ENCODE measurements at regions not wholly inside any gene's neighbourhood (a gene's known extent, or its start where the extent isn't known, plus 50 kb on each side); places are given as distances from the start of the nearest gene placed in this dataset.

DNA sequence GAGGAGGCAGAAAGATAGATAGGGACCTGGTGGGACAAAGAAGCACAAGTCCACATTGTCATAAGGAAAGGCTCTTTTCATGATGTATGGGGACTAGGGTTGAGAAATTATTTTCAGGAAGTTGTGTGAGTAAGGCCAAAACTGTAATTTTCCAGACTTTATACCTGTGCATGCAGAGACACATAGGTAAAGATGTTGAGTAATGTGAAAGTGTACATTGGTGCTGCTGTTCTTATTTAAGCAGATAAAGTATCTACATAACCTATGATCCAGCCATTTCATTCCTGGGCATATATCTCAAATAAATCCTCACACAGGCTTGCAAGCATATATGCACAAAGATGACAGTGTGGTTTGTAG lies 332.2 kb downstream of the DUSP6 start:
- no peak for DNase-seq (ENCODE audit: low read depth in 2 of 3, low spot score in 1 of 3)

DNA sequence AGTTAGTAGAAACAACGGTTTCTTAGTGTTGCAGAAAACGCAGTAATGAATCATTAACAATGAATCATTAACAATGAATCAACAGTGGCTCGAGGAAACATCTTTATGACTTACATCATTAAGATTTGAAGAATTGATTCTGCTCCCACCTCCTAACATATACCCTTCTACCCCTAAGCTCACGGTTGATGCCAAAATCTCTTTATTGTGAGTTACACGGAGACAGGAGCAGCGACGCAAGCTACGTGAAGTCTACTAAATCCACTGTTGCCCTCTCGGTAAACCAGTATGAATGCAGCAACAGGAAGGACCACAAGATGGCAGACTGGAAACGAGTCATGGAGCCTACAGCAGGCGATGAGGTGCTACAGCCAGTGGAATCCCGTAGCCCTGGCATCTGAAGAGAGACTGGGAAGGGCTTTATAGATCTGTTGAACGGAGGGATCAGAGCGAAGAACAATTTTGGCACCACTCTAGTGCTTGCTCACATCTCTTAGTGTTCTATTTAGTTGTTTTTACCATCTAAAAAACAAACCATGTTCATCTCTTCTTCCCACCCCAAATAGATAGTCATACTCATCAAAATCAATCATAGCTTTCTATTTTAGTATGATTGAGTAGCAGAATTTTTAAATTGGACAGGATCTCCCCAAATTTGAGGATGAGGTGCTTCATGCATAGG lies 332.7 kb downstream of the DUSP6 start:
- DNase-seq (ENCODE audit: low read depth in 2 of 3, low spot score in 1 of 3) = peak; percentile 44 to 68 (median 59)

DNA sequence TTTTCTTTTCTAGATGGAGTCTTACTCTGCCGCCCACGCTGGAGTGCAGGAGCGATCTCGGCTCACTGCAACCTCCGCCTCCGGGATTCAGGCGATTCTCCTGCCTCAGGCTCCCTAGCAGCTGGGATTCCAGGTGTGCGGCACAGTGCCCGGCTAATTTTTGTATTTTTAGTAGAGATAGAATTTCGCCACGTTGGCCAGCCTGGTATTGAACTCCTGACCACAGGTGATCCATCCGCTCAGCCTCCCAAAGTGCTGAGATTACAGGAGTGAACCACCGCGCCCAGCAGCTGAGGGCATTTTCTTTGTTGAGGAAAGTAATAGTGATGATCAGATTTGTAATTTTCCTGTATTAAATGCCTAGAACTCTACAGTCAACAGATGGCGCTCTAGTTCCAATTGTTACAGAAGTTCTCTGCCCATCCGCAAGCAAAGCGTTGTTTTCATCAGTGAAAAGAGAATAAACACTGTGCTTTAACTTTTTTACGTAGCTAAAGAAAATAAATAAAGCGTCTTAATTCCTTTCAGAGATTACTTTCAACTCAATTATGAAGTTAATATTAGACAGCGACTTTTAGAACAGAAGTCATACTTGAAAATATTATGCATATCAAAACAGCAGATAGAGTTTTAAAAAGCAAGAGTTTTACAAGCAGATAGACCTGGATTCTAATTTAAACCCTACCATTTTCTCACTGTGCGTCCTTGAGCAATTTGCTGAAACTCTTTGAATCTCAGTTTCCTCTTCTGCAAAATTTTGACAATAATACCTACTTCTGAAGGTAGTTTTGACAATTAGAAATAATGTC lies 335.1 kb downstream of the DUSP6 start:
- DNase-seq (ENCODE audit: low read depth in 2 of 3, low spot score in 1 of 3) = peak in 1 of 3 donors; percentile 76

DNA sequence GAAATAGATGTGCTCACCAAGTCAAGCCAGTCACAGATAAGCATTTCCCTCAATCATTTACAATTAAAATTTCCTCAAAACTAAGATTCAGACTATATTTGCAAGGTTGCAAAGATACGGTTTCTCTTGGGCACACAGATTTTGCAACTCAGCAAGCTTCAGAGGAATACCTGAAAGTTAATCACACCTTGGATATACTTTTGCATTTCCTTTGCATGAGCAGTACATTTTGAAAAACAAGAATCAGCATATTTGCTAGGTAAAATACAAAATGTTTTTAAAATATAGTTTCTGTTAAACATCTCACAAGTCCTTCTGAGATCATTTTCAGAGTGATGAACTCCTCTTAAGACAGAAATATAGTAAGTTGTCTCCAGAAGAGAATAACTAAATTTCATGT lies 336.9 kb downstream of the DUSP6 start:
- DNase-seq (ENCODE audit: low read depth in 2 of 3, low spot score in 1 of 3) = no peak

DNA sequence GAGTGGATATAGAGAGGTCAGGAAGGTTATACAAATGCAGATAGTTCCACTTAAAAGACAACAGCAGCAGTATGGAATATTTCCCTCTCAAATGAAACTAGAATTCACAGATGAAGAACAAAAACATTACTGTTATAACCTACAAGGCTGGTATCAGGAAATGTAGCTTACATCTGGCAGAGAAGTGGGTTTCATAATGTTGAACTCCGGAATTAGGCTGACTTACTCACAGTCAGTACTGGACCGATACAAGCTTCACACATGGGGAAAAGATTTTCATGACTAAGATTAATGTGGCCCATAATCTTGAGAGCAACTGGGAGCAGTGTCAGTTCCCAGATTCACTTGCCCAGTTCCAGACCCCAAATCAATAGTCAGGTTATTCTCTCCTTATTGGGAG lies 353.9 kb downstream of the DUSP6 start:
- no peak for DNase-seq (ENCODE audit: low read depth in 2 of 3, low spot score in 1 of 3)

DNA sequence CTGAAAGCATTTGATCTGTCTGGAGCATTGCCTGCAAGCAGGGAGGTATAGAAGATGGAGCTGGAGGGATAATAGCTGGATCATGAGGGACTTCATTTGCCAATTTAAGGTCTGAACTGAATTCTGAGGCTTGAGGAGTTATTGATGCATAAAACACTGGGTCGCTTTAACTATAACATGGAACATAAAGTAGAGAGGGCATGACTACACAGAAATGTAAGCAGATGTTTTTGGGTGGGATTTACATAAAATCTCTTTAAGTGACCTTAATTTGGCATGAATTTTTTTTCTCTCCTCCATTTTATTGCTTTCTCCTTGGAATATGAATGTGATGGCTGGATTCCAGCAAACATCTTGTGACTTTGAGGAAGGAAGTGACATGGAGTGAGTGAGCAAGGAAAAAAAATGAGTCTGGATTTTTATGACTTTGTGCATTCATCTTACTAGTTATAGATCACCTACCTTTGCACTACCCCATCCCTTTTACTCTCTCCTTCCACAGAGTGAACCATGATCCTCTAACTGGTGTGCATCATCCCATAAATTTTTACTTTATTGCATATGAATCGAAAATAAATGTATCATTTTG lies 356.0 kb downstream of the DUSP6 start:
- no peak for DNase-seq (ENCODE audit: low read depth in 2 of 3, low spot score in 1 of 3)

DNA sequence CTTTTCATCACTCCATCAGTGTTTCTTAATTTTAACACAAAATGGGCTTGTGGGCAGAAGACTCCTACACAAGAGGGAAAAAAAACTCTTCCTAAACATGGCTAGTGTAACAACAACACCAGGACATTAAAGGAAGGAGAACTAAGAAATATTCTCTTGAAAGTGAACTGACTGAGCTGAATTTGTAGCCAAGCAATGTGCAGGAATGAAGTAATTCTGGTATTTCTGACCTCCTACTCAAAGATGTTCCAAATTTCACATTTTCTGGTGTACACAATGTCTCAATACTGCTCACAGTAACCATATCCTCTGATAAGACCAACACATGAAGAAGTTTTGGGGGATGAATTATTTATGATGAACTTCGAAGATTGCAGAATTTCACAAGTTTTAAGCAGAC lies 357.3 kb downstream of the DUSP6 start:
- no peak for DNase-seq (ENCODE audit: low read depth in 2 of 3, low spot score in 1 of 3)

DNA sequence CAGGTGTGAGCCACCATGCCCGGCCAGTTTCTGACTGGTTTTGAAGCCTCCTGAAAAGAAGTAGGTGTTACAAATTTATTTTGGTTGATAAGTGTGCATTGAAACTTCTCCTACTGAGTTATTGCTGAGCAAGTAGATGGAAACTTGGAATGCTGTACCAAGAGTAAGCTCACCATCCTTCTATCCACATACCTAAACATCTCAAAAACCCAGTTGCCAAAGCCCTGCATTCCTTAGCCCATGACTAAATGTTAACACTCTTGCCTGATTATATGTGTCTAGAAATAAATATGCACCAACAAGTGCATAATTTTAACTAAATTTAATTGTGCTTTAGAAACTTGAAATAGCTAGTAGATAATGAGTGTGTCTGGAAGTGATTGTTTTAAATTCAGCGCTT lies 357.8 kb downstream of the DUSP6 start:
- no peak for DNase-seq (ENCODE audit: low read depth in 2 of 3, low spot score in 1 of 3)

DNA sequence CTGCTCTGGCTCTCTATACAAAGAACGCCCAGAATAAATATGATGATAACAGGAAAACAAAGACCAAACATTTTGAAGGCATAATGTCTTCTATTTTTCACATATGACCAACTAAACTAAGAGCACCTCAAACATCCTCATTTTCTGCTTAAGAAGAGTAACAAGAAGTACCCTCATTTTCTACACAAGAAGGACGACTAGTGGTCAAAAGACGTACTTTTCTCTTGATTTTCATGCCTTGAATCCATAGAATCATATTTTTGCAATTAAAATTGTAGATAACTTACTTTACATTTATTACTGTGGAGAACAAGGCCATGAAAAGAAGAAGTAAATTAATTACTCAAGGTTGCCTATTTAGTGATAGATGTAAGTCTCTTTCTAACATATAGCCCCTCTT lies 358.6 kb downstream of the DUSP6 start:
- DNase-seq (ENCODE audit: low read depth in 2 of 3, low spot score in 1 of 3) = no peak

DNA sequence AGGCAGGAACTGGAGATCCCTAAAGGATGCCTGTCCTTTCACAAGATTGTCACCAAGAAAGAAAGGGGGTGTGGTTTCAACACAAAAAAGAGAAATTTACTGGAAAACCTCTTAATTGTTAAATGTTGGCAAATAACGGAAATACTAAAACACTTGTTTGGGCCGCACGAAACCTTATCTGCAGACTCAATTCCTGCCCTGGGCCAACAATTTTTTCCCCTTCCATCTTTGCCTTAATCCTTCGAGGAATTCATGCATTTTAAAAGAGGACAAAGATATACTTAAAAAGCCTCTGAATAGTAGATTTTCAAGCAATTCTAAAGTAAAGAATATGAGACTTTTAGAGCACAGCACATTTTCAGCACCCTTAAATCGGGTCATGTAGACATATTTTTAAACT lies 366.2 kb downstream of the DUSP6 start:
- no peak for DNase-seq (ENCODE audit: low read depth in 2 of 3, low spot score in 1 of 3)

DNA sequence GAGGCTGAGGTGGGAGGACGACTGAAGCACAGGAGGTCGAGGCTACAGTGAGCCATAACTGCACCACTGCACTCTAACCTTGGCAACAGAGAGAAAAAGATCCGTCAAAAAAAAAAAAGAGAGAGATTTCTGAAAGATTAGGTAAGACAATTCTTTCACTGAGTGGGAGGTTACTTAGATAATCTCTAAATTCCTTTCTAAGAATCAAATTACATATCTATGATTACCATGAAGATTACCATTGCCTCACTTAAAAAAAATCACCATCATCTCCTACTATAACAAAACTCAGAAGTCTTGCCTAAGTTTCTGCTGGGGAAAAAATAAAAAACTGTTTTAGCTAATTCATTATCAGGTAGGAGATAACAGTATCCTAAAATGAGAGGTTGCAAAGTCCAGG lies 366.7 kb downstream of the DUSP6 start:
- no peak for DNase-seq (ENCODE audit: low read depth in 2 of 3, low spot score in 1 of 3)

DNA sequence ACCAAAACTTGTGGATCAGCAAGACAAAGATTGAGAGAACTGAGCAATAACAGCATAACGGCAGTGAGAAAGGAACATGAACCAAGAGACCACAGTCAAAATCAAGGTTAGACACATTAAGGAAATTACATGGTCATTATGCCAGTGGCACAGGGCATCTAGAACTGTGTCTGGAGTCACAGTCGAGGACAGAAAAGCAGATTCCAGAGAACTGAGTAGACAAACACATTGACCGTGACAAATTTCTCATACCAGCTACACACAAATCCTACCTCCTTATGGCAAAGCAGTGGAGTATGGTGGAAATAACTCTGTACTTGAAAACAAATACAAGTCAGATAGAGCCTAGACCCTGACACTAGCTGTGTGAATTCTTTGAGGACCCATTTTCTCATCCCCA lies 367.3 kb downstream of the DUSP6 start:
- DNase-seq (ENCODE audit: low read depth in 2 of 3, low spot score in 1 of 3) = no peak

DNA sequence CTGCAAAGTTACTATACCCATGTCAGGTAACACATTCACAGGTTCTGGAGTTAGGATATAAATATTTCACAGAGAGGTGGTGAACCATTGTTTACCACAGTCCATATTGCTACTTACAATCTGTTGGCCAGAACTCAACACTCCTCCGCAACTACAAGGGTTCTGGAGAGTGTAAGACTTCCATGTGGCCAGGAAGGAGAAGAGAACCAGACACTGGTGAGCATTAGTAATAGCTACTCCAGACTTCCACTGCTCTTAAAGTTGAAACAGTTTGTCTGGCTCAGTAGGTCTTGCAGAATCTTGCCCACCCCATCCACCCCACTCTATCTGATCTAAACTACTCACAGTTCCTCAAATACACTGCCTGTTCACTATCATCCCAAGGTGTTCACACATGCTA lies 369.6 kb downstream of the DUSP6 start:
- no peak for DNase-seq (ENCODE audit: low read depth in 2 of 3, low spot score in 1 of 3)

DNA sequence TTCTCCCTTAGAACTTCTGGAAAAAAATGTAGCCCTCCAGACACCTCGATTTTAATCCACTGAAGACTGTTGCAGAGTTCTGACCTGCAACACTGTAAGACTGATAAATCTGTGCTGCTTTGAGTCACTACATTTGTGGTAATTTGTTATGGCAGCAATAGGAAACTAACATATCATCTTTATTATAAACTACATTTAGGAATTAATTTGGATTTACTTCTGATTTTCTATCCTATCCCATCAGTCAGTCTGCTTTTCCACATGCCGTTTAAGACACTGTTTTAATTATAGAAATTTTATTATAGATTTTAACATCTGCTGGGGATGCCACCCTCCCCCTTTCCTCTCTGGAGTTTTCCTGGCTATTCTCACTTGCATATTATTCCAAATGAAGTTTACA lies 375.2 kb downstream of the DUSP6 start:
- DNase-seq (ENCODE audit: low read depth in 2 of 3, low spot score in 1 of 3) = no peak

DNA sequence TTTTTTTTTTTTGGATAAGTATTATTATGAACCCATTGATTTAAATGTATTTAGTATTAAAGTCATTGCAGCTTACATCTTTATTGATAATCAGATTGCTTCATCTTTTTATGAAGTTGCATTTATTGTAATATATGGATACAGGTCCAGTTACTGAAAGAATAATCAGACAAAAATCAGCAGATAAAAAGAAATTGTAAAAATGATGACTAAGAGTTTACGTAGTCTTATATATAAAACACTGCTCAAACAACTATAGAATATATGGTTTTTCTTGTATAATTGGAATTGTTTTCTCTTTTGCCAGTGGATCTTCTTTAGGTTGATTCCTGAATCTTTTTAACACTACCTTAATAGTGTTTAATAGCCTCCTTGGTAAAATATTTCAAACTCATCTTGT lies 378.3 kb downstream of the DUSP6 start:
- no peak for DNase-seq (ENCODE audit: low read depth in 2 of 3, low spot score in 1 of 3)

DNA sequence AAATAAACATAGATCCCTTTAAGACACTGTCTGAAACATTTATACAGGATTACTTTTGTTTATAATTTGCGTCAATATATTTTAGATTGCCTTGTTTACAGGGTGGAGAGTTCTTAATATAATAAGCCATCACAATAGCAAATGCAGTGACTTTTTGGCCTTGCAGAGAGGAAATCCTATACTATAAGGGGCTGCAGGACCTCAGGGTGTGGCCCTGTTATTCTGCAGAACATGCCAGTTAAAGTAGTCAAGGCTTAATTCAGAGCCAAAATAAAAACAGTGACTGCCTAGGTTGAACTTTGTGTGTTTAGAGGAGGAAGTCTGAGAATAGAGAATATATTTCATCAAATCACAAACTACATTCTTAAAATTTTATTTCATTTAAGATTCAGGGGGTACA lies 381.6 kb downstream of the DUSP6 start:
- no peak for DNase-seq (ENCODE audit: low read depth in 2 of 3, low spot score in 1 of 3)

DNA sequence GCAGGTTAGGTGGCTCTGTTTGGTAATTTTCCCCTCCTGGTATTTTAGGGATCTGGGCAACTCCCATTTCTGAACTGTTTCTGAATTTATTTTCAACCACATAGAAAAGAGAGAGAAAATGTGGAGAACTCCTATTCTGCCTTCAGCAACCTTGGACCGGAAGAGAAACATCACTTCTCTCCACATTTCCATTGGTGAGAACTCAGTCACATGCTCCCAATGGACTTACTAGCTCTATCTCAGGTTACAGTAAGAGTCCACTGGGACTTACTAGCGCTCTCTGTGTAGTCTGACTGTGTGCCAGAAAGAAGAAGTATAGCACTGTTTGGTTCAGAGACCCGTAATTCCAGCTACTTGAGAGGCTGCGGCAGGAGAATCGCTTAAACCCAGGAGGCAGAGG lies 383.2 kb downstream of the DUSP6 start:
- no peak for DNase-seq (ENCODE audit: low read depth in 2 of 3, low spot score in 1 of 3)

DNA sequence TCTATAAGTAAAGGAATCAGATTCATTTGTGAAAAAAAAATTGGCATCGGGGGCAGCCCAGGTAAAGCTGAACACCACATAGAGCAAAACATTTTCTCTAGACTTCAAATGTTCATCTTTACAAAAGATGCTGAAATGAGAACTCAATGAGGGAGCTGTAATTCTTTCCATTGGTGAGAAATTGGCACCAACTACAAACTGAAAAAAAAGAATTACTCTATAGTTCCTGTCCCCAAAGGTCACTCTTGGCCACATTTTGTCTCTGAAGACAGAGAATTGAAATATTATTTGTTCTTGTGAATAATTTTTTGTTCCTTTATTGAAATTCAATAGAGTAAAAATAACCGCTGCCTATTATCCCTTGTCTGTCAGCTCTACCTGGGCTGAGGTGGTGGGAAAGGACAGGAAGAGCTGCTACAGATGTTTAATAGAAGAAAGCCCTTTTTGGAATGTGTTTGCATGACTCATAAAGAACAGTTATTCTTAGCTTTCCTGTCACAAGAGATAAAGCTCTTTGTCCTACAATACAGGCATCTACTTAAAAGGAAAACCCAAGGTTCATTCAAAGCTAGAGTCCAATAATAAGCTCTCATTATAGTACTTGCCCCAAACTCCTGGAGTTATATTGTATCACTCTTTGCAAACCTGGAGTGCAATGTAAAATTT lies 380.1 kb upstream of the KITLG start:
- no peak for DNase-seq (ENCODE audit: low read depth in 2 of 3, low spot score in 1 of 3)

DNA sequence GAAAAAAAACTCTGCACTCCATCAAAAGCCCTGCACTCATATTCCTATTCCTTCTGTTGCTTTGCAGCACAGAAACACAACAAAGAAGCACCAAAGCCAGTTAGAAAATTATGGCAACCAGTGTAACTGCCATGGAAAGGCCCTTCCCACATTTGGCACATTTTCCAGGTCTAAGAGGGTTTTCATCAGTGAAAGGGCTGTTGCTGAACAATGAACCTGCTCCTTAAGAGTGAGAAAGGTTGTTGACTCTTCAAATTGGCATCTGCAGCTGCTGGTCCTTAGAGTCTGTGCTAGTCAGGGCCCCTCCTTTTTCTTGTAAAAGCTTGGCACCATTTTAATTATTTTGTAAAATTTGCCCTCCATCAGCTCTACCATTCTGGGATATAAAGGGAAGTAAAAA lies 378.7 kb upstream of the KITLG start:
- no peak for DNase-seq (ENCODE audit: low read depth in 2 of 3, low spot score in 1 of 3)

DNA sequence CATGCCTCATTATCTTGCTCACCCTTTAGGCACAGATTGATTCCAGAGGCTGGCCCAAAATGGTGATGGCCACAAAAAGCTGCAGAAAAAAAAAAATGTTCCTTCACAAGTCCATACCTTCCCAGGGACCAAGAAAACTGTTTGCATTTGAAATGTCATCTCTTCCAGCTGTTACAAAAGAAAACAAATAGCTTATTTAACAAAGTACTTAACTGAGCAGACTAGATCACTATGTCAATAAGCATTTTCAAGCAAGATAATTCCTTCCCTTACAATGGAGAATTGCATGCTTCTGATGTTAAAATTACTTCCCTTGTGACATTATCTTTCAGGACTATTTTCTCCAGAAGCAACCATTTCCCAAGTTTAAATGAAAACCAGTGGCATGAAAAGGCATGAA lies 377.9 kb upstream of the KITLG start:
- DNase-seq (ENCODE audit: low read depth in 2 of 3, low spot score in 1 of 3) = no peak

DNA sequence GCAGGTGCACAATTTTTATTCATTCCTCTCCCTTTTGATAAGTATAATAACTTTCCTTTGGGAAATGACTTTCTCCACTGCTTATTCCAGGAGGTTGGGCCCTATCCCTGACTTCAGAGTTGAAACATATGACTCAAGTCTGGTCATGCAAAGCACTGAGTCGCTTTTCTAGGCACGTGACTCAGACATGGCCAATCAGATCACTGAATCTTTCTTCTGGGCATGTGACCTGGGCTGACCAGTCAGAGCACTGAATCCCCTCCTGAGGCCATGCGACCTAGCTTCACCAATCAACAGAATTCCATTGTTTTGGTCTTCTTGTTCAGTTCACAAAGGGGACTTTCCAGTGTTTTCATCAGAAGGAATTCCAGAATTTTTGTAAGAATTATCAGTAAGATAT lies 377.1 kb upstream of the KITLG start:
- peak in 1 of 3 donors; percentile 0 for DNase-seq (ENCODE audit: low read depth in 2 of 3, low spot score in 1 of 3)

DNA sequence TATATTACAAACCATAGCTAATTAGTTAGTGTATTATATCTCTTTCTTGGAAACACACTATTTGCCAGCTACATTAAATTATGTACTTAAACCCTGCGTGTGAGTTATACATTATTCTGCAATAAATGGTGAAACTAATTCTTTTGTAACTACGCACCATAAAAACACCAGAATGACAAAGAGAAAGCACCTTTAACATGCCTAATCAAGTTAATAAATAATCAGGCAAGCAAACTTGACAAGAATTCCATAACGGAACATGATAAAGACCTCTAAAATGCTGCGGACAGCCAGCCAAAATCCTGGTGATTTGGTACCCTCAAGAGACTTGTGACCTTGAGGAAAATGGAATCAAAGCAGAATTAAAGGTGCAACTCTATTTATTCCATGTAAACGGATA lies 375.3 kb upstream of the KITLG start:
- no peak for DNase-seq (ENCODE audit: low read depth in 2 of 3, low spot score in 1 of 3)
